ENCODE measurements at regions not wholly inside any gene's neighbourhood (a gene's known extent, or its start where the extent isn't known, plus 50 kb on each side); places are given as distances from the start of the nearest gene placed in this dataset.
"Not testable (repeated sequence)": the region's sequence is repeated elsewhere in the genome, so short reads cannot be mapped to it uniquely, and the experiment has no call there.

DNA sequence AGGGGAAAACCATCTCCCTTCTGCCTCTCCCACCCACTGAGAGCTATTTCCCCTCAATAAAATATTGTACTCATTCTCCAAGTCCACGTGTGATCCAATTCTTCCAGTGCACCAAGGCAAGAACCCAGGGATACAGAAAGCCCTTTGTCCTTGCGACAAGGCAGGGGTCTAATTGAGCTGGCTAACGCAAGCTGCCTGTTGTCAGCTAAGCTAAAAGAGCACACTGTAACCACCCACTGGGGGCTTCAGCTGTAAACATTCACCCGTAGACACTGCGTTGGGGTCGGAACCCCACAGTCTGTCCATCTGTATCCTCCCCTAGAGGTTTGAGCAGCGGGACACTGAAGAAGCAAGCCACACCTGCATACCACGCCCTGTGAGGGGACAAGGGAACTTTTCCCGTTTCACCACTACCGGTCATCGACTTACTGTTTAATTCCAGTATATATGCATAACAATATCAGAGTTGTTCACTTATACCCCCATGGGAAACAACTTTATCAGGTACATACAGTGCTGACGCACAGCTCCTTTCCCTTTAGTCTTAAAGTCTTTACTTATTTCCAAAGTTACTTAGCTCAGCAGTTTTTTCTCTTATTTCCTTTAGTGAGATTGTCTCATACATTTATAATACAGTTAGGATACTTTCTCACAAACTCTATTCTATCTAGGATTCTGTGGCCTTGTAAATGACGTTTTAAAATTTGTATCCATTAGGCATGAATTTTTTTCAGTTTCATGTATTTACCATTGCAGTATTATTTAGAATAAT, 721.6 kb downstream of the ANKRD7 start:
- no peak overlapping the region for H3K27ac Mint-ChIP-seq
- no peaks in the 10 kb centered on the region for H3K36me3 Mint-ChIP-seq (ENCODE audit: low read depth)
- POLR2A ChIA-PET: no interaction called here
- no peaks in the 10 kb centered on the region for H3K4me1 Mint-ChIP-seq
- CTCF ChIA-PET: no interaction called here
- H3K27me3 Mint-ChIP-seq: no peaks in the 10 kb centered on the region
- TF ChIP-seq, protein P1, sequence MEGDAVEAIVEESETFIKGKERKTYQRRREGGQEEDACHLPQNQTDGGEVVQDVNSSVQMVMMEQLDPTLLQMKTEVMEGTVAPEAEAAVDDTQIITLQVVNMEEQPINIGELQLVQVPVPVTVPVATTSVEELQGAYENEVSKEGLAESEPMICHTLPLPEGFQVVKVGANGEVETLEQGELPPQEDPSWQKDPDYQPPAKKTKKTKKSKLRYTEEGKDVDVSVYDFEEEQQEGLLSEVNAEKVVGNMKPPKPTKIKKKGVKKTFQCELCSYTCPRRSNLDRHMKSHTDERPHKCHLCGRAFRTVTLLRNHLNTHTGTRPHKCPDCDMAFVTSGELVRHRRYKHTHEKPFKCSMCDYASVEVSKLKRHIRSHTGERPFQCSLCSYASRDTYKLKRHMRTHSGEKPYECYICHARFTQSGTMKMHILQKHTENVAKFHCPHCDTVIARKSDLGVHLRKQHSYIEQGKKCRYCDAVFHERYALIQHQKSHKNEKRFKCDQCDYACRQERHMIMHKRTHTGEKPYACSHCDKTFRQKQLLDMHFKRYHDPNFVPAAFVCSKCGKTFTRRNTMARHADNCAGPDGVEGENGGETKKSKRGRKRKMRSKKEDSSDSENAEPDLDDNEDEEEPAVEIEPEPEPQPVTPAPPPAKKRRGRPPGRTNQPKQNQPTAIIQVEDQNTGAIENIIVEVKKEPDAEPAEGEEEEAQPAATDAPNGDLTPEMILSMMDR (IDR thresholded peaks at IDR 0.05): no peak
- no peak for DNase-seq
- ATAC-seq (ENCODE audit: low read depth): no peak
- intact Hi-C loops (cut with micrococcal nuclease): no loop called here
- no peaks in the 10 kb centered on the region for H3K9me3 Mint-ChIP-seq
- no peak overlapping the region for H3K4me3 Mint-ChIP-seq

DNA sequence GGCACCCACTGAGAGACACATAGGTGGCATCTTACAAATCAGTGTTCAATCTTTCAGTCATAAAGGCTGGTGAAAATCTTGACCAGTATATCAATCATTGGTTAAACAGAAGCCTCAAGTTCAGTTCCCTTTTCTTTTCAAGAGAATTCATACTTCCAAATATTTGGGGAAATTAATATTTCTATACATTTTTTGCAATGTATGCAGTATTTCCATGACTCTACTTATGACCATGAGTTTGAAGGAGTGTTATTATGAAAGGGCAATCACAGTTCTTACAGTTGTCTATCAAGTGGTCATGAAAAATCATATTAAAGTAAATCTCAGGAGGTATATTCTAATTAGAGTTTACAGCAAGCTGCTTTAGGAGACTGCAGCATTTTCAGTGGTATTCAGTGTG, 724.0 kb downstream of the ANKRD7 start:
- ChIA-PET CTCF (no interaction called here), POLR2A (no interaction called here)
- peaks cover 3% of the 10 kb centered on the region for H3K9me3 Mint-ChIP-seq
- no peaks in the 10 kb centered on the region for H3K27me3 Mint-ChIP-seq
- no peaks in the 10 kb centered on the region for H3K4me1 Mint-ChIP-seq
- ATAC-seq (ENCODE audit: low read depth) (no peak), DNase-seq (no peak)
- H3K4me3 Mint-ChIP-seq: no peak overlapping the region
- intact Hi-C loops (cut with micrococcal nuclease): no loop called here
- no peaks in the 10 kb centered on the region for H3K36me3 Mint-ChIP-seq (ENCODE audit: low read depth)
- no peak overlapping the region for H3K27ac Mint-ChIP-seq
- TF ChIP-seq, protein P1 (IDR thresholded peaks at IDR 0.05): no peak

DNA sequence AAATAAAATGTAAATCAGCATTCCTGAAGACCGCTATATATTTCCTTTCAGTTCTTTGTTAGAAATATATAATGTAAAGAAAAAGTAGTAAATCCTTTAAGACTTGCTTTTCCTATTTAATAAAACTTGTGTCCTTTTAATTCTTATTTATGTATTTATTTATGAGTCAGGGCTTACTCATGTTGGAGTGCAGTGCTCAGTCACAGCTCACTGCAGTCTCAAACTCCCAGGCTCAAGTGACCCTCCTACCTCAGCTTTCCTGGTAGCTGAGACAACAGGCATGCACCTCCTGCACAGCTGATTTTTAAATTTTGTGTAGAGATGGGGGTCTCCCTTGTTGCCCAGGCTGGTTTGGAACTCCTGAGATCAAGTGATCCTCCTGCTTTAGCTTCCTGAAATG, 724.5 kb downstream of the ANKRD7 start:
- ChIA-PET CTCF (no interaction called here), POLR2A (no interaction called here)
- H3K4me3 Mint-ChIP-seq: no peak overlapping the region
- ATAC-seq (ENCODE audit: low read depth) (no peak), DNase-seq (no peak)
- no peaks in the 10 kb centered on the region for H3K27me3 Mint-ChIP-seq
- no peak overlapping the region for H3K27ac Mint-ChIP-seq
- TF ChIP-seq, protein P1 (IDR thresholded peaks at IDR 0.05): no peak
- H3K9me3 Mint-ChIP-seq: peaks cover 3% of the 10 kb centered on the region
- H3K36me3 Mint-ChIP-seq (ENCODE audit: low read depth): no peaks in the 10 kb centered on the region
- intact Hi-C loops (cut with micrococcal nuclease): no loop called here
- H3K4me1 Mint-ChIP-seq: no peaks in the 10 kb centered on the region

DNA sequence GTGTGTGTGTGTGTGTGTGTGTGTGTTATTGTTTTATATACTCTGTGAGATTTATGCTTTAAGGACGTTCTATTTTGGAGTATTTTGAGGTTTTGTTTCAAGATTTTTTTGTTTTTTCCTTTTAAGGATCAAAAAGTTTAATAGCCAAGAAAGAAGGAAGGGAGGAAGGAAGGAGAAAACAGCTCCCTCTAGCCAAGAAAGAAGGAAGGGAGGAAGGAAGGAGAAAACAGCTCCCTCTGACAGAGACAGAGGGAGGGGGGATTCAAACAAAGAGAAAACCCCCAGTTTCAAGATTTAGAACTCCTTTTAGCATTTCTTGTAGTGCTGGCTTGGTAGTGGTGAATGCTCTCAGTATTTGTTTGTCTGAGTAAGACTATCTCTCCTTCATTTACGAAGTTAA, 731.8 kb downstream of the ANKRD7 start:
- H3K27me3 Mint-ChIP-seq; H3K4me1 Mint-ChIP-seq; H3K27ac Mint-ChIP-seq; DNase-seq; POLR2A ChIA-PET; H3K36me3 Mint-ChIP-seq (ENCODE audit: low read depth); intact Hi-C loops (cut with micrococcal nuclease); H3K9me3 Mint-ChIP-seq; H3K4me3 Mint-ChIP-seq; CTCF ChIA-PET; ATAC-seq (ENCODE audit: low read depth): not testable (repeated sequence)

DNA sequence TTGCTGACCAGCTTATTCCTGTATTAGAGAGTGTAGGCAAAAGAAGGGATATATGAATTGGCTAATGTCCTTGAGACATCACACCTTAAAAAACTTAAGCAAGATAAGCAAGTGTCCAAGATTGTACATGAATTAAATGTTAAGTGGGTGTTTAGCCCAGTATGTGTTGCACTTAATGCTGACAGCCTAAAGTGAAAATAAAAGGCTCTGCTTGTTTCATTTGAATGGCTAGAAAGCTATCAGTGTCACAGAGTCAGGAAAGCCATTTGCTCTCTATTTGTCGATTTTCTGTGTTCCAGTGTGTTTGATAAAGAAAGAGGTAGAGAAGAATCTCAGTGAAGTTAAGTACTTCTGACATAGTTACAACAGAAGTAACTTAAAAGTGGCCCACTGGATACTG, 744.9 kb downstream of the ANKRD7 start:
- Mint-ChIP-seq H3K9me3 (no peaks in the 10 kb centered on the region), H3K27me3 (no peaks in the 10 kb centered on the region), H3K27ac (no peak overlapping the region), H3K4me3 (no peak overlapping the region), H3K4me1 (no peaks in the 10 kb centered on the region), H3K36me3 (ENCODE audit: low read depth) (no peaks in the 10 kb centered on the region)
- ATAC-seq (ENCODE audit: low read depth) (no peak), DNase-seq (no peak)
- intact Hi-C loops (cut with micrococcal nuclease): no loop called here
- ChIA-PET CTCF (no interaction called here), POLR2A (no interaction called here)
- TF ChIP-seq, protein P1 (IDR thresholded peaks at IDR 0.05): no peak

DNA sequence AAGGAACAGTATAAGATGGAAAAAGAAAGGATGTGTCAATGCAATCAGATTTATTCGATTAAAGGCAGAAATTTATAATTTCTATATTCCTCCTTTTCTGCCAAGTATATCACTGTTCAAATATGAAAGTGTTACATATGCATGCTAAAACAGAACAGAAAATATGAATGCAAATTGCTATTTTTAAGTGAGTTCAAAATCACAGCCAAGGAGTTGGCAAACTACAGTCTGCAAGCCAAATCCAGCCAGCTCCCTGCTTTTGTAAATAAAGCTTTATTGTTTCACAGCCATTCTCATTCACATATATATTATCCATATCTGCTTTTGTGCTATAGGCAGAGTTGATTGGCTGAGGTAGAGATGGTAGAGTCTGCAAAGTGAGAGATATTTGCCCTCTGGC, 747.2 kb downstream of the ANKRD7 start:
- no peak overlapping the region for H3K27ac Mint-ChIP-seq
- TF ChIP-seq, protein P1 (IDR thresholded peaks at IDR 0.05): no peak
- intact Hi-C loops (cut with micrococcal nuclease): no loop called here
- CTCF ChIA-PET: no interaction called here
- DNase-seq: no peak
- no peaks in the 10 kb centered on the region for H3K9me3 Mint-ChIP-seq
- no peaks in the 10 kb centered on the region for H3K27me3 Mint-ChIP-seq
- H3K4me1 Mint-ChIP-seq: no peaks in the 10 kb centered on the region
- ATAC-seq (ENCODE audit: low read depth): no peak
- no peak overlapping the region for H3K4me3 Mint-ChIP-seq
- POLR2A ChIA-PET: no interaction called here
- H3K36me3 Mint-ChIP-seq (ENCODE audit: low read depth): no peaks in the 10 kb centered on the region
